NCI-H748 (cell line): ENCODE measurements at regions not wholly inside any gene's neighbourhood (a gene's known extent, or its start where the extent isn't known, plus 50 kb on each side); places are given as distances from the start of the nearest gene placed in this dataset.

Experiments
- DNase-seq: peaks from one replicate; lab custom pipeline; 2025; ENCODE audit not compliant: unreplicated experiment; lab: John Stamatoyannopoulos, UW

GRCh38 chr13:54162069-54162468 lies 1133.5 kb downstream of the OLFM4 start:
- no peak for DNase-seq

GRCh38 chr13:54165581-54166215 lies 1137.1 kb downstream of the OLFM4 start:
- DNase-seq, result peak; percentile 71

DNA sequence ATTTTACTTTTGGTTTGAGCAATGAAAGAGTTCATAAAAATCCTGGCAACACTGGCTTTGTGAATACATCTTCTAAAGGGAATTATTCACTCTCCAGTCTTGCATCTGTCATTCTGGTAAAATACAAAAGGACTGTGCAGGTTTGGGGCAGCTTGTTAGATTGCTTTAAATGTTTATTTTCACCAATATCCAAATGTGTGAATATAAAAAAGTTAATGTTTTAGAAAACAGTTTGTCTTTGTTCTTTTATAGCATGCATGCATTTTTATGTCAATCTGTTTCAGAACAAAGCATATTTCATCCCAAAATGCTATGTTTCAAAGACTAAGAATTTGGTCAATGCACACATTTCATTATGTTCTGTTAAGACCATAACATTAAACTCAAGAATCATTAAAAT lies 1145.4 kb downstream of the OLFM4 start:
- no peak for DNase-seq

GRCh38 chr13:54175466-54175865 lies 1146.9 kb downstream of the OLFM4 start:
- DNase-seq, result no peak

GRCh38 chr13:54177466-54177865 lies 1148.9 kb downstream of the OLFM4 start:
- no peak for DNase-seq

- DNase-seq, result no peak
Measured at GRCh38 chr13:54183166-54183565, 1154.6 kb downstream of the OLFM4 start.

GRCh38 chr13:54183728-54184127 lies 1155.1 kb downstream of the OLFM4 start:
- DNase-seq, result no peak

DNA sequence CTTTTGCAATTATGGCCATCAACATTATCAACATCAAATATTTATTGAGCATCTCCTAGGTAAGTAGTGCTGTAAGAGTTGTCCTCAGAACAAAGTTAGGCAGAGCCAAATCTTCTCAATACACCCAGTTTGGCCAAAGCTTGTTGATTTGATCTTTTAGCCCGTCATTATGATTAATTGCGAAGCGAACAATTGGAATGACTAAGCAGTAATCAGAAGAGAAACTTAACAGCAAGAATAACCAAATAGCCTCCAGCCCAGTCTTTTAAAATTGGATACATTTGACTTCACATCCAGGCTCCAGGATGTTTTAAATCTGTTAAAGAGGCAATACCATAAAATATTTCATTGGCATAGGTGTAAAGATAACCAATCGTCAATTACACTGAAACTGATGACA lies 1156.0 kb downstream of the OLFM4 start:
- DNase-seq, result peak; percentile 27

GRCh38 chr13:54185101-54185500 lies 1156.5 kb downstream of the OLFM4 start:
- DNase-seq, result peak; percentile 27

GRCh38 chr13:54185785-54186184 lies 1157.2 kb downstream of the OLFM4 start:
- DNase-seq, result peak; percentile 73

DNA sequence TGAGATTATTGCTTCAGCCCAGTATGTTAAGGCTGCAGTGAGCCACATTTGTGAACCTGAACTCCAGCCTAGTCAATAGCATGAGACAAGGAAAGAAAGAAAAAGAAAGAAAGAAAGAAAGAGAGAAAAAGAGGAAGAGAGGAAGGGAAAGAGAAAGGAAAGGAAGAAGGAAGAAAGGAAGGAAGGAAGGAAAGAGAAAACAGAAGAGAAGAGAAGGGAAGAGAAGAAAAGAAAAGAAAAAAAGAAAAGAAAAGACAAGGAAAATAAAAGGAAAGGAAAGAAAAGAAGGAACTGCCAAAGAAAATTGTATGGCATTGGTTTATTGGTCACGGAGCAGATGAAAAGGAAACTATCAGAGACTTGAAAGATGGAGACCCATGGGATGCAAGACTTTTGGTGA lies 1158.8 kb downstream of the OLFM4 start:
- DNase-seq, result no peak

DNA sequence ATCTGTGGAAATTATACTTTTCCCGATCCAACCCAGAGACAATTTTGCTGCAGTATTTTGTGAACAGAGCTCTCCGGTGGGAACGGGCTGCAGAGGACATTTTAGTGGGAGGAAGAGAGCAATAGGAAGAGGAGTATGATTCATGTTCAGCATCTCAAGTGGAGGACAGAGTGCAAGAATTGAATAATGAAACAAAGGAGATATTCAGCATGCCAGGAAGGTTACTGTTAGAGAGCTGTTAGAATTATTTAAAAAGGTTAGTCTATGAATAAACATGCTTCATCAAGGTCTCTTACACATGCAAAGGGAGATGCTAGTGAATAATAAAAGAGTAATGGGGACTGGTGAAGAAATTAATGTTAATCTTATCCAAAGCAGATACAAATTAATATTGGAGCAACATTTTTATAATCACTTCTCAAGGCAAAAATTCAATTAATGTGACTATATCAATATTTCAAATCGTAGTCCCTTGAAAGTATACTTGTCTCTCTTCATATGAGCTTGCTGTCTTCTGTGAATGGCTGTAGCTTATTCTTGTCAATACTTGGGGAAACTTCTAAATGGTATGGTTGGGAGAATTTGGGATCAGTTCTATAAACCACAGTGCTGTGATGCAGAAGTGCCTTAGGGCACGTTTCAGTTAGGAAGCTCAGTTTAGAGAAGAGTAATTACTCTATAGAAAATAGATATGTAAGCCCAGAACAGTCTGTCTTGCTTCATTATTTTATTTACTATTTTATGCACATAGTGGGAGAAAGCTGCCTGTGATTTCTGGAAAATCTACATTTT lies 1165.8 kb downstream of the OLFM4 start:
- DNase-seq, result no peak

DNA sequence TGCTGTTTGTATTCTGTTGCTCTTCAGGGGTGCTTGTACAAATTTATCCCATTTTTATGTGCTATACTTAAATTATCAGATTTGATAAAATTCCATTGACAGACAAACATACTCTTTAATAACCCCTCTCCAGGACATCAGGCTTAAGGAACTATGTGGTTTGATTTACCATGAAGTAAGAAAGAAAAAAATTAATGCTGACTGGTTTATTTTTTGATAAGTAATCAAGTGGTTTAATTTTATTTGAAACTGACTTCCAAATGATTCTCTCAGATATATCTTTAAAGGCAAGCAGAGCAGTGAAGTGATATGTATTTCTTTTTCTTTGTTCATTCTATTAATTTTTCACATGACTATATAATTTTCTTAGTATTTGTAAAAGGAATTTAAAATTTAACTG lies 1168.1 kb downstream of the OLFM4 start:
- DNase-seq, result no peak

GRCh38 chr13:54198911-54199310 lies 1170.3 kb downstream of the OLFM4 start:
- no peak for DNase-seq

- DNase-seq, result no peak
Measured at GRCh38 chr13:54206626-54207025, 1178.0 kb downstream of the OLFM4 start.

DNA sequence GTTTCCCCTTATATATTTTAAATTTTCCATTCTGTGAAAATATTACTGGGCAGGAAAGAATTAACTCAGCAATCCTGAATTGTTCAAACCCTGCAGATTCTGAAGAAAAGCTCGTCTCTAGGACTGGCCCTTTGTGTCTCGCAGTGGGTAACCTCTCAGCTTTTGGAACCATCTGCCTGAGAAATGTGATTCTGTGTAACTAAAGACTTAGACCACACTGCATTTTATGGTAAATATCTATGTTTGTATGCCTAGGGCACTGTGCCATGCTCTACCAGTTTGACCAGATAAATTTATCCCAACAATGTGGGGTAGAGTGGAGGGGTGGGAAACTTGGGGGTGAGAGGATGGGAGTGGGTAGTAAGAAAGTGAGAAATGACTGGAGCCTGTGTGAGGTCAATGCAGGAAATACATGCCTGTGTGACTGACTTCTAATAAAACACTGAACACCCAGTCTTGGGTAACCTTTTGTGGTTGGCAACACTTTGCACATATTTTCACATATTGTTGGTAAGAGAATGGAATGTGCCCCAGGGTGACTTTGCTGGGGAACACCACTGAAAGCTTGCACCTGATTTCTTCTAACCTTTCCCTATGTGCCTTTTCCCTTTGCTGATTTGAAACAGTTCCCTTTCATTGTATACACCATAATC lies 1181.9 kb downstream of the OLFM4 start:
- no peak for DNase-seq

DNA sequence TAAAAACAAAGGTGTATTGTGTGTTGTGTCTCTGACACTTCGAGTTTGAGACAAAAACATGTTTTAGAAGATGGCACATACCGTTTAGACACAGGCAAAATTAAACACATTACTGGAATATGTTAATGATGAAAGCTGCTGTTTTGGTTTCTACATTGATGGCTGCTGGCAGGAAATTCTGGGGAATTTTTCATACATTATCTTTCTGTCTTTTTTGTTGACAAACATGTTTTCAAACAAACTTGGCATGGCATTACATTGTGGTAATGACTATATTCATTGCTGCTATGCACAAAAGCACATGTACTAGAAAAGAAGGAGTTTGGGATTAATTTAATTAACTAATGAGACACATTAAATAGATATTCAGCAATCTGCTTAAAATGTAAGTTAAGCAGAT lies 1187.6 kb downstream of the OLFM4 start:
- DNase-seq, result no peak

DNA sequence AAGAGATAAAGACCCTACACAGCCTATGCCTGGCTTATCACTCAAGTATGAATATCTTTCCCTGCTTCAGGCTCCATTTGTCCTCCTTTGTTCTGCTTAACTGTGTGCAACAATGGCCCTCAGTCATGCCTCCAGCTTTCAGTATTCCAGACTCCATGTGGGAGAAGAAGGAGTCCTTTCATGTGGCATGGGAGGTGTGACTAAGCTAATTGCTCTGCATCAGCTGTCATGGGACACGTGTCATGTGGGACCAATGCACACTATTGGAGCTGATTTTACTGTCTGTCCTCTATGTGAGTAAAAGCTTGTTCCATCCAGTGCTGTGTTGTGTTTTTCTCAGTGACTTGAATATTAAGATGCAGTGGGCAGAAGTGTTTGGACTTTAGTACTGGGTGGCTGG lies 1198.3 kb downstream of the OLFM4 start:
- no peak for DNase-seq

DNA sequence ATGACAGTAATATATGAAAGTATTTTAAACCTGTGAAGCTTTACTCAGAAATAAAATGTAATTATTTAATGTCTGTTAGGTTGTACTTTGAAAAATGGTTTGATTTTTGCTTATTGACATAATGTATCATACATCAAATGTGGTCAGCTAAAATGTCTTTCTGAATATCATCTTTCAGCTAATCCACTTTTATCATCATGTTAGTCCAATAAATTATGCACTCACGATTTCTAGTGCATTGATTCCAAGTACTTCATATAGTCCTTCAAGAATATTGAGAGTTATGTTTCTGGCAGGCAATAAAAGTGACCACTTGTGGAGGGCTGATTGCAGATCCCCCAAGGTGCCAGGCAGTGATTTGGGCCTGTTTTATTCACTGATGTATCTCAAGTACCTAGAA lies 1204.1 kb downstream of the OLFM4 start:
- no peak for DNase-seq

GRCh38 chr13:54234607-54235006 lies 1206.0 kb downstream of the OLFM4 start:
- DNase-seq, result no peak

DNA sequence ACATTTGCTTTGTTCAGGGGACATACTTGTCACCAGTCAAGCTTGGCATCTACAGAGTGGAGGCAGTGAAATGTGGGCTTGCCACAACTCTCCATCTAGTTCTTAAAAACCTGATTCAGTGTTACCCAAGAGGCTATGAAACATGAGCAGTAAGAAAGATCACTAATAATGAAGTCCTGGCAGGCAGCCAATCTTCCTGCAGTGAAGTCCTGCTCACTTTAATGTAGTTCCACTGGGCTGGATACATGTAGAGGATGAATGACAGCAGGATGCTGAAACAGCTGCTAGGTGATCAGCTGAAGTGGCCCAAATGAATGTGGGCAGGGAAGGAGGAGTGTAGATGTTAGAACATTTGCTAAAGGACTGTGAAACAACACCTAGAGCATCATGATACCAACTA lies 1213.1 kb downstream of the OLFM4 start:
- peak; percentile 96 for DNase-seq

GRCh38 chr13:54248306-54248705 lies 1219.7 kb downstream of the OLFM4 start:
- DNase-seq, result no peak
